Psoas muscle (tissue), 7 donors: ENCODE measurements at regions not wholly inside any gene's neighbourhood (a gene's known extent, or its start where the extent isn't known, plus 50 kb on each side); places are given as distances from the start of the nearest gene placed in this dataset.

Experiments used
- ATAC-seq, 4 donors: fragments of 200-7000 bp; cut with Tn5 transposase; one replicate each; pipeline ENCODE4 v1.9.1; 2020; ENCODE audit warnings: moderate library complexity in 3 of 4, mild to moderate bottlenecking in 2 of 4
- DNase-seq, 2 donors: peaks; one replicate each; pipeline ENCODE4 v3.0.0-alpha.2; 2020
- H3K27ac ChIP-seq: fragments of 200-600 bp; one replicate; pipeline ENCODE4 v1.8.0; 2022
- H3K27me3 ChIP-seq, 3 donors: fragments of 200-600 bp in 1 of 3; one replicate each; pipeline versions ENCODE4 v1.6.1 to v1.8.0; 2013 to 2022; ENCODE audit warnings: low read length in 2 of 3, mild to moderate bottlenecking in 2 of 3, moderate library complexity in 1 of 3; ENCODE audit not compliant: insufficient read depth in 3 of 3
- H3K36me3 ChIP-seq, 2 donors: fragments of 200-600 bp in 1 of 2; one replicate each; pipeline versions ENCODE4 v1.6.1 to v1.8.0; 2013 to 2022; ENCODE audit warnings: low read depth in 1 of 2, mild to moderate bottlenecking in 1 of 2, moderate library complexity in 1 of 2; ENCODE audit not compliant: insufficient read depth in 1 of 2
- H3K4me1 ChIP-seq: fragments of 200-600 bp; one replicate; pipeline ENCODE4 v1.8.0; 2022
- H3K4me3 ChIP-seq: fragments of 200-600 bp; one replicate; pipeline ENCODE4 v1.8.0; 2022; ENCODE audit warnings: mild to moderate bottlenecking
- H3K9me3 ChIP-seq: fragments of 200-600 bp; one replicate; pipeline ENCODE4 v1.8.0; 2022
- CTCF ChIP-seq: fragments of 200-600 bp; IDR thresholded peaks from one replicate; pipeline ENCODE4 v1.8.0; 2022; ENCODE audit warnings: antibody characterized with exemption
- WGBS, 3 donors: extraction: QIAGEN DNeasy Blood & Tissue Kit; methylation state at CpG; one replicate each; pipeline versions ENCODE4 v1.1.6 to v1.1.7; 2013; 5-methylcytosine and 5-hydroxymethylcytosine counted together
- intact Hi-C, 2 donors: fragments of 100-400 bp; cut with DNase I; formaldehyde crosslinking; loops; one replicate each; pipeline versions ENCODE4 v1.11.0 to v1.14.2; 2022
- donor health status: healthy with polysubstance abuse.
- donor health status: DM: no; HTN: no; CAD: no; lungs with moderate emphysema.
- donor health status: Bipolar disorder and iron deficiency.
- donor health status: healthy.
- donor health status: DM: yes; HTN: yes; CAD: no.
- donor health status: DM: no; HTN: no; CAD: no.
- donor health status: DM: yes; HTN: yes; CAD: no.

GRCh38 chr1:208551633-208552320 lies 307.6 kb upstream of the PLXNA2 start:
- DNase-seq (no peak), ATAC-seq (no peak)
- H3K27ac ChIP-seq = no peak overlapping the region
- WGBS, 3 donors = 78 to 89% (median 84%) methylated on average over 5 of the region's 5 CpGs
- no peak overlapping the region for H3K4me3 ChIP-seq
- H3K4me1 ChIP-seq = no peaks in the 10 kb centered on the region
- no peaks in the 10 kb centered on the region for H3K27me3 ChIP-seq
- H3K36me3 ChIP-seq = no peaks in the 10 kb centered on the region
- no peaks in the 10 kb centered on the region for H3K9me3 ChIP-seq
- TF ChIP-seq CTCF = no peak
- intact Hi-C loops = no loop called here

GRCh38 chr1:208552928-208553327 lies 308.7 kb upstream of the PLXNA2 start:
- intact Hi-C loops = no loop called here
- ATAC-seq (no peak), DNase-seq (no peak)
- Histone ChIP-seq H3K4me1 (no peaks in the 10 kb centered on the region), H3K36me3 (no peaks in the 10 kb centered on the region), H3K27me3 (no peaks in the 10 kb centered on the region), H3K27ac (no peak overlapping the region), H3K9me3 (no peaks in the 10 kb centered on the region), H3K4me3 (no peak overlapping the region)
- TF ChIP-seq CTCF = no peak

GRCh38 chr1:208556461-208556860 lies 312.3 kb upstream of the PLXNA2 start:
- intact Hi-C loops = no loop called here
- H3K4me1 ChIP-seq = no peaks in the 10 kb centered on the region
- H3K36me3 ChIP-seq = no peaks in the 10 kb centered on the region
- H3K27me3 ChIP-seq = no peaks in the 10 kb centered on the region
- ATAC-seq = no peak
- 91 to 92% (median 92%) methylated on average over 6 of the region's 6 CpGs for WGBS, 3 donors
- no peak overlapping the region for H3K4me3 ChIP-seq
- no peak for TF ChIP-seq CTCF
- no peaks in the 10 kb centered on the region for H3K9me3 ChIP-seq
- no peak for DNase-seq
- H3K27ac ChIP-seq = no peak overlapping the region

GRCh38 chr1:208557046-208557722 lies 313.0 kb upstream of the PLXNA2 start:
- no peaks in the 10 kb centered on the region for H3K27me3 ChIP-seq
- 60 to 73% (median 69%) methylated on average over 2 of the region's 2 CpGs for WGBS, 3 donors
- intact Hi-C loops = no loop called here
- no peak overlapping the region for H3K4me3 ChIP-seq
- ATAC-seq (no peak), DNase-seq (no peak)
- no peaks in the 10 kb centered on the region for H3K36me3 ChIP-seq
- no peak overlapping the region for H3K27ac ChIP-seq
- no peaks in the 10 kb centered on the region for H3K9me3 ChIP-seq
- TF ChIP-seq CTCF = no peak
- H3K4me1 ChIP-seq = no peaks in the 10 kb centered on the region

DNA sequence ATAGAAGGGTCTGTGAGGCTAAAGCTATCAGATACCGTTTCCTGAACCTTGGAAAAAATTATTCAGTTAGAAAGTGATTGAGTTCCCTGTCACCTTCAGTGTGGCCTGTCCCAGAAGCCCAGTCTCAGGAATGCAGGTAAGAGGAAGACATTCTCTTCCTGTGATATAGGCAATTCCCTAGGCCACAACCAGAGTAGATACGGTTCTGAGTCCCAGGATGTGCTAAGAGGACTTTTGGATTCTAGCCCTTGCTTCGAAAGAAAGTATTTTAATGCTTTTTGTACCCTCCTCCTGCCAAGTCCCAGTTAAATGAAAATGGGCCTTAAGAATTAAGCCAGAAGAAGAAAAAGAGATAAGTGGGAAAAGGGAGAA lies 313.5 kb upstream of the PLXNA2 start:
- Histone ChIP-seq H3K4me1 (no peaks in the 10 kb centered on the region), H3K27ac (no peak overlapping the region), H3K4me3 (no peak overlapping the region), H3K9me3 (no peaks in the 10 kb centered on the region), H3K36me3 (no peaks in the 10 kb centered on the region), H3K27me3 (no peaks in the 10 kb centered on the region)
- 33 to 46% (median 38%) methylated on average over 3 of the region's 3 CpGs for WGBS, 3 donors
- intact Hi-C loops = no loop called here
- ATAC-seq = no peak
- no peak for TF ChIP-seq CTCF
- DNase-seq = no peak
